ENCODE measurements at regions not wholly inside any gene's neighbourhood (a gene's known extent, or its start where the extent isn't known, plus 50 kb on each side); places are given as distances from the start of the nearest gene placed in this dataset.

GRCh38 chr1:115181231-115181630 is 91.9 kb upstream of the TSPAN2 start (continued):
- TF ChIP-seq ZNF214 (tag by site-specific recombination; IDR thresholded peaks at IDR 0.05; ENCODE audit: borderline replicate concordance): no peak

- TF ChIP-seq ZNF24 (tag by site-specific recombination; IDR thresholded peaks at IDR 0.05) (no peak), ZIC2 (tag by site-specific recombination; IDR thresholded peaks at IDR 0.05) (peak; percentile 74), ZBTB48 (tag by site-specific recombination; IDR thresholded peaks at IDR 0.05) (no peak), MYNN (tag by site-specific recombination; IDR thresholded peaks at IDR 0.05; ENCODE audit: borderline replicate concordance) (no peak), ZFHX2 (tag by site-specific recombination; conservative IDR thresholded peaks at IDR 0.05) (peak; percentile 65), BCL11B (tag by site-specific recombination; IDR thresholded peaks at IDR 0.05; ENCODE audit: low read depth) (no peak), EGR2 (tag by site-specific recombination; IDR thresholded peaks at IDR 0.05; ENCODE audit: low read depth) (peak; percentile 63)
- Histone ChIP-seq H3K4me1 (ENCODE audit: control insufficient read depth, insufficient read depth, low read length) (no peaks in the 10 kb centered on the region), H3K36me3 (ENCODE audit: control insufficient read depth in 2 of 2, insufficient read depth in 1 of 2, low read length in 2 of 2) (no peaks in the 10 kb centered on the region), H3K27ac (ENCODE audit: extremely low read depth, low read depth, low read length) (no peak overlapping the region), H3K9me3 (ENCODE audit: control insufficient read depth, insufficient read depth, low read depth, low read length) (no peaks in the 10 kb centered on the region), H3K4me3 (ENCODE audit: low read depth, low read length) (no peak overlapping the region)
- ChIA-PET POLR2A (no interaction called here), CTCF (interaction anchor here (1.0 kb wide), 1 partner anchor 40 kb away, joined by 3 read pairs; no protein-coding TSS in a partner anchor)
These were observed 90.2 kb upstream of the TSPAN2 start for GRCh38 chr1:115179397-115180079.

- ChIA-PET POLR2A (no interaction called here), CTCF (interaction anchor here (0.7 to 1.0 kb wide), 2 partner anchors 469 to 531 kb away, joined by 4 read pairs; no protein-coding TSS in a partner anchor)
- H3K9me3 ChIP-seq (ENCODE audit: control insufficient read depth, insufficient read depth, low read depth, low read length): no peaks in the 10 kb centered on the region
- H3K27ac ChIP-seq (ENCODE audit: extremely low read depth, low read depth, low read length): no peak overlapping the region
- TF ChIP-seq ZNF37A (tag by site-specific recombination; IDR thresholded peaks at IDR 0.05) (no peak), ZNF132 (tag by site-specific recombination; IDR thresholded peaks at IDR 0.05; ENCODE audit: borderline replicate concordance) (no peak), ZNF311 (tag by site-specific recombination; IDR thresholded peaks at IDR 0.05; ENCODE audit: borderline replicate concordance) (no peak), MZF1 (tag by site-specific recombination; IDR thresholded peaks at IDR 0.05; ENCODE audit: borderline replicate concordance) (no peak)
- H3K36me3 ChIP-seq (ENCODE audit: control insufficient read depth in 2 of 2, insufficient read depth in 1 of 2, low read length in 2 of 2): no peaks in the 10 kb centered on the region
- H3K4me1 ChIP-seq (ENCODE audit: control insufficient read depth, insufficient read depth, low read length): no peaks in the 10 kb centered on the region
- no peak overlapping the region for H3K4me3 ChIP-seq (ENCODE audit: low read depth, low read length)
These were observed 86.9 kb upstream of the TSPAN2 start for GRCh38 chr1:115176189-115176588.

- no peaks in the 10 kb centered on the region for H3K36me3 ChIP-seq (ENCODE audit: control insufficient read depth in 2 of 2, insufficient read depth in 1 of 2, low read length in 2 of 2)
- POLR2A ChIA-PET: no interaction called here
- H3K9me3 ChIP-seq (ENCODE audit: control insufficient read depth, insufficient read depth, low read depth, low read length): no peaks in the 10 kb centered on the region
- H3K27ac ChIP-seq (ENCODE audit: extremely low read depth, low read depth, low read length): no peak overlapping the region
- CTCF ChIA-PET: interaction anchor here (1.0 kb wide), 1 partner anchor 531 kb away, joined by 4 read pairs; no protein-coding TSS in a partner anchor
- H3K4me3 ChIP-seq (ENCODE audit: low read depth, low read length): no peak overlapping the region
- no peaks in the 10 kb centered on the region for H3K4me1 ChIP-seq (ENCODE audit: control insufficient read depth, insufficient read depth, low read length)
- no peak for TF ChIP-seq BCL11B (tag by site-specific recombination; IDR thresholded peaks at IDR 0.05; ENCODE audit: low read depth)
- TF ChIP-seq ZEB2 (tag by site-specific recombination; IDR thresholded peaks at IDR 0.05): no peak
- TF ChIP-seq ZSCAN5A (tag by site-specific recombination; IDR thresholded peaks at IDR 0.05): no peak
- no peak for TF ChIP-seq KLF16 (tag by site-specific recombination; IDR thresholded peaks at IDR 0.05)
- no peak for TF ChIP-seq ZNF544 (tag by site-specific recombination; IDR thresholded peaks at IDR 0.05)
- no peak for TF ChIP-seq ZNF704 (tag by site-specific recombination; IDR thresholded peaks at IDR 0.05)
- TF ChIP-seq PRDM1 (tag by site-specific recombination; IDR thresholded peaks at IDR 0.05): no peak
- no peak for TF ChIP-seq KLF17 (tag by site-specific recombination; IDR thresholded peaks at IDR 0.05)
- no peak for TF ChIP-seq ZFP37 (tag by site-specific recombination; IDR thresholded peaks at IDR 0.05)
- no peak for TF ChIP-seq ZNF585B (tag by site-specific recombination; IDR thresholded peaks at IDR 0.05)
- TF ChIP-seq ZNF76 (tag by site-specific recombination; IDR thresholded peaks at IDR 0.05; ENCODE audit: borderline replicate concordance, low read depth): no peak
- no peak for TF ChIP-seq ZNF174 (tag by site-specific recombination; IDR thresholded peaks at IDR 0.05)
- no peak for TF ChIP-seq AEBP2 (tag by site-specific recombination; IDR thresholded peaks at IDR 0.05; ENCODE audit: borderline replicate concordance)
- TF ChIP-seq ZSCAN23 (tag by site-specific recombination; IDR thresholded peaks at IDR 0.05): no peak
- TF ChIP-seq ZNF747 (tag by site-specific recombination; IDR thresholded peaks at IDR 0.05): no peak
These were observed 86.3 kb upstream of the TSPAN2 start for GRCh38 chr1:115175596-115175995.
